ENCODE measurements at regions not wholly inside any gene's neighbourhood (a gene's known extent, or its start where the extent isn't known, plus 50 kb on each side); places are given as distances from the start of the nearest gene placed in this dataset.

DNA sequence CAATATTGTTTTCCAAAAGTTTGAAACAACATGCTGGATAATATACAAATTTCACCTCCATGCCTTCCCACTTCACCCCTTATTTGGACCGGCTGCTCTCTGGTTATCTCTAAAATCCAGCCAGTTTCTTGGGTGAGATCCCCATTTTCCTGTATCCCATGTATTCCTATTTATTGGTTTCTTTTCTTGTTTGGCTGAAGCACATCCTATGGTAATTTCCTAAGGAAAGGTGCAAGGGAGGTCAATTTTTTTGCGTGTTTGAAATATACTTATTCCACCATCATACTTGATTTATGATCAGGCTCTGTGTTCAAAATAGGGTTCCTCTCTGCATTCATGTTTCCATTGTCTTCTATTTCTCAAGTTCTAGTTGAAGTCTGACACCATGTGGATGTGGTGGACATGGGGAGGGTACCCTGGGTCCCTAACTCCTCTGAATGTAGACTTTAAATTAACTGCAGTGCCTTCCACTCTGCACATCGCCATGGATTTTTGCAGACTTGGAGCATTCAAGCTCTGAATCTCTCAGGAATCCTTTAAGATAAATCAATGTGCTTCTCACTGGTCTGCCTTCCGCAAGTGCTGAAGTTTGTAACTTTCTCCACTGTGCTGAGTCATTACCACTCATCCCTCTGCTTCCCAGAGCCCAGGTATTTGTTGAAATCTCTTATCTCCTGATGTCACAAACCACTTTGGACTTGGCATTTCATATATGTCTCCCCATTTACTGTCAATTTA lies 52.1 kb upstream of the TLE3 start:
- no peak for DNase-seq

DNA sequence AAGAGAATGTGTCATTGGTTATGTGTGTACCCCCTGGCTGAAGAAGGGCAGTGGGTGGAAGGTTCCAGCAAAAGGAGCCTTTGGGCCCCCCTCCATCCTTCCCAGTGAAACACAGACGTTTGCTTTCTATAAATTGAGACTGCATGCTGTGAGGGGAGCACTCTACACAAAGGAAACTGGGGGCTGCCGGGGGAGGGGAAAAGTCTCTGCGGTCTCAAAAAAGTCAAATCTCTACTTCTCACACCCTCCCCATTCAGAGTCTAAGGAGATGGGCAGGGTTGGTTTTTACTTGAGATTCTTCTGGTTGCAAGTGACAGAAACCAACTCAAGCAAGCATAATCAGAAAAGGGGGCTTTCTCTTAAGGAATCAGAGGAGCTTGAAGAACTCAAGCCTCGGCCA lies 50.1 kb upstream of the TLE3 start:
- DNase-seq, result no peak

Measured in femur (tissue), 1 donor.